ENCODE measurements at regions not wholly inside any gene's neighbourhood (a gene's known extent, or its start where the extent isn't known, plus 50 kb on each side); places are given as distances from the start of the nearest gene placed in this dataset.

GRCh38 chr1:69483246-69483645, 84.5 kb upstream of the LRRC7 start:
- ATAC-seq (replicated peaks in 1 of 2) (no peak), DNase-seq (no peak)
- H3K9me3 Mint-ChIP-seq, result peaks cover 5 to 7% of the 10 kb centered on the region in 2 donors
- H3K4me1 Mint-ChIP-seq (ENCODE audit: low read depth), result no peaks in the 10 kb centered on the region
- H3K36me3 Mint-ChIP-seq (ENCODE audit: insufficient read depth in 2 of 2), result no peaks in the 10 kb centered on the region
- H3K27ac Mint-ChIP-seq, result no peak overlapping the region
- H3K4me3 Mint-ChIP-seq, result no peak overlapping the region
- no peaks in the 10 kb centered on the region for H3K27me3 Mint-ChIP-seq (ENCODE audit: low read depth)

- DNase-seq (no peak), ATAC-seq (replicated peaks in 1 of 2) (no peak)
- Mint-ChIP-seq H3K27ac (no peak overlapping the region), H3K4me3 (no peak overlapping the region), H3K9me3 (peaks cover 6 to 10% of the 10 kb centered on the region in 2 donors), H3K4me1 (ENCODE audit: low read depth) (no peaks in the 10 kb centered on the region), H3K36me3 (ENCODE audit: insufficient read depth in 2 of 2) (no peaks in the 10 kb centered on the region), H3K27me3 (ENCODE audit: low read depth) (no peaks in the 10 kb centered on the region)
Measured at GRCh38 chr1:69485616-69486015, 82.1 kb upstream of the LRRC7 start.

- H3K27me3 Mint-ChIP-seq (ENCODE audit: low read depth), result no peaks in the 10 kb centered on the region
- H3K9me3 Mint-ChIP-seq, result peaks cover 9 to 10% of the 10 kb centered on the region in 2 donors
Measured at GRCh38 chr1:69491416-69491815, 76.3 kb upstream of the LRRC7 start.

GRCh38 chr1:69492286-69492685, 75.4 kb upstream of the LRRC7 start:
- no peak overlapping the region for H3K27ac Mint-ChIP-seq

More at GRCh38 chr1:69491416-69491815, 76.3 kb upstream of the LRRC7 start:
- H3K4me3 Mint-ChIP-seq, result no peak overlapping the region
- H3K27ac Mint-ChIP-seq, result no peak overlapping the region
- no peak for DNase-seq
- no peak for ATAC-seq (replicated peaks in 1 of 2)
- no peaks in the 10 kb centered on the region for H3K36me3 Mint-ChIP-seq (ENCODE audit: insufficient read depth in 2 of 2)
- H3K4me1 Mint-ChIP-seq (ENCODE audit: low read depth), result no peaks in the 10 kb centered on the region

GRCh38 chr1:69494221-69494620, 73.5 kb upstream of the LRRC7 start:
- Mint-ChIP-seq H3K27me3 (ENCODE audit: low read depth) (no peaks in the 10 kb centered on the region), H3K4me1 (ENCODE audit: low read depth) (no peaks in the 10 kb centered on the region), H3K9me3 (peaks cover 6 to 7% of the 10 kb centered on the region in 2 donors), H3K27ac (no peak overlapping the region), H3K36me3 (ENCODE audit: insufficient read depth in 2 of 2) (no peaks in the 10 kb centered on the region), H3K4me3 (no peak overlapping the region)
- DNase-seq (no peak), ATAC-seq (replicated peaks in 1 of 2) (no peak)

More at GRCh38 chr1:69492286-69492685, 75.4 kb upstream of the LRRC7 start:
- Mint-ChIP-seq H3K27me3 (ENCODE audit: low read depth) (no peaks in the 10 kb centered on the region), H3K4me1 (ENCODE audit: low read depth) (no peaks in the 10 kb centered on the region), H3K4me3 (no peak overlapping the region), H3K36me3 (ENCODE audit: insufficient read depth in 2 of 2) (no peaks in the 10 kb centered on the region), H3K9me3 (peaks cover 9 to 10% of the 10 kb centered on the region in 2 donors)
- no peak for ATAC-seq (replicated peaks in 1 of 2)
- no peak for DNase-seq

GRCh38 chr1:69497441-69498221, 70.1 kb upstream of the LRRC7 start:
- Mint-ChIP-seq H3K27ac (no peak overlapping the region), H3K27me3 (ENCODE audit: low read depth) (no peaks in the 10 kb centered on the region), H3K4me3 (no peak overlapping the region), H3K9me3 (peaks cover 1% of the 10 kb centered on the region in 2 donors), H3K36me3 (ENCODE audit: insufficient read depth in 2 of 2) (no peaks in the 10 kb centered on the region), H3K4me1 (ENCODE audit: low read depth) (no peaks in the 10 kb centered on the region)
- ATAC-seq (replicated peaks in 1 of 2) (no peak), DNase-seq (no peak)

- ATAC-seq (replicated peaks in 1 of 2) (no peak), DNase-seq (no peak)
- Mint-ChIP-seq H3K4me1 (ENCODE audit: low read depth) (no peaks in the 10 kb centered on the region), H3K27me3 (ENCODE audit: low read depth) (no peaks in the 10 kb centered on the region), H3K4me3 (no peak overlapping the region), H3K36me3 (ENCODE audit: insufficient read depth in 2 of 2) (no peaks in the 10 kb centered on the region), H3K9me3 (peaks cover 0 to 1% of the 10 kb centered on the region in 2 donors), H3K27ac (no peak overlapping the region)
Measured at GRCh38 chr1:69498711-69499110, 69.0 kb upstream of the LRRC7 start.

- Mint-ChIP-seq H3K27me3 (ENCODE audit: low read depth) (no peaks in the 10 kb centered on the region), H3K9me3 (peaks cover 0 to 1% of the 10 kb centered on the region in 2 donors), H3K27ac (no peak overlapping the region), H3K4me1 (ENCODE audit: low read depth) (no peaks in the 10 kb centered on the region), H3K36me3 (ENCODE audit: insufficient read depth in 2 of 2) (no peaks in the 10 kb centered on the region), H3K4me3 (no peak overlapping the region)
- ATAC-seq (replicated peaks in 1 of 2), result no peak
- no peak for DNase-seq
Measured at GRCh38 chr1:69499203-69499803, 68.4 kb upstream of the LRRC7 start.

GRCh38 chr1:69502991-69503390, 64.7 kb upstream of the LRRC7 start:
- Mint-ChIP-seq H3K4me3 (no peak overlapping the region), H3K27me3 (ENCODE audit: low read depth) (no peaks in the 10 kb centered on the region), H3K4me1 (ENCODE audit: low read depth) (no peaks in the 10 kb centered on the region), H3K36me3 (ENCODE audit: insufficient read depth in 2 of 2) (no peaks in the 10 kb centered on the region), H3K9me3 (no peaks in the 10 kb centered on the region), H3K27ac (no peak overlapping the region)
- no peak for DNase-seq
- ATAC-seq (replicated peaks in 1 of 2), result no peak

GRCh38 chr1:69504730-69505252, 62.9 kb upstream of the LRRC7 start:
- ATAC-seq (replicated peaks in 1 of 2) (no peak), DNase-seq (no peak)
- H3K27me3 Mint-ChIP-seq (ENCODE audit: low read depth), result no peaks in the 10 kb centered on the region
- no peaks in the 10 kb centered on the region for H3K36me3 Mint-ChIP-seq (ENCODE audit: insufficient read depth in 2 of 2)
- H3K27ac Mint-ChIP-seq, result no peak overlapping the region
- H3K4me3 Mint-ChIP-seq, result no peak overlapping the region
- no peaks in the 10 kb centered on the region for H3K4me1 Mint-ChIP-seq (ENCODE audit: low read depth)
- no peaks in the 10 kb centered on the region for H3K9me3 Mint-ChIP-seq

- H3K9me3 Mint-ChIP-seq, result no peaks in the 10 kb centered on the region
- ATAC-seq (replicated peaks in 1 of 2), result no peak
Measured at GRCh38 chr1:69506311-69506710, 61.4 kb upstream of the LRRC7 start.

GRCh38 chr1:69506721-69507120, 61.0 kb upstream of the LRRC7 start:
- Mint-ChIP-seq H3K9me3 (no peaks in the 10 kb centered on the region), H3K27ac (no peak overlapping the region), H3K4me1 (ENCODE audit: low read depth) (no peaks in the 10 kb centered on the region), H3K27me3 (ENCODE audit: low read depth) (no peaks in the 10 kb centered on the region), H3K36me3 (ENCODE audit: insufficient read depth in 2 of 2) (no peaks in the 10 kb centered on the region), H3K4me3 (no peak overlapping the region)
- ATAC-seq (replicated peaks in 1 of 2) (no peak), DNase-seq (no peak)

More at GRCh38 chr1:69506311-69506710, 61.4 kb upstream of the LRRC7 start:
- Mint-ChIP-seq H3K27ac (no peak overlapping the region), H3K4me1 (ENCODE audit: low read depth) (no peaks in the 10 kb centered on the region), H3K36me3 (ENCODE audit: insufficient read depth in 2 of 2) (no peaks in the 10 kb centered on the region), H3K27me3 (ENCODE audit: low read depth) (no peaks in the 10 kb centered on the region), H3K4me3 (no peak overlapping the region)
- DNase-seq, result no peak

GRCh38 chr1:69510026-69510425, 57.7 kb upstream of the LRRC7 start:
- Mint-ChIP-seq H3K36me3 (ENCODE audit: insufficient read depth in 2 of 2) (no peaks in the 10 kb centered on the region), H3K9me3 (no peaks in the 10 kb centered on the region), H3K4me1 (ENCODE audit: low read depth) (no peaks in the 10 kb centered on the region), H3K27me3 (ENCODE audit: low read depth) (no peaks in the 10 kb centered on the region), H3K27ac (no peak overlapping the region), H3K4me3 (no peak overlapping the region)
- ATAC-seq (replicated peaks in 1 of 2) (no peak), DNase-seq (no peak)
